ENCODE measurements at regions not wholly inside any gene's neighbourhood (a gene's known extent, or its start where the extent isn't known, plus 50 kb on each side); places are given as distances from the start of the nearest gene placed in this dataset.

GRCh38 chr2:168300460-168300859 lies 53.1 kb upstream of the STK39 start:
- TF ChIP-seq CTCF (IDR thresholded peaks at IDR 0.05; ENCODE audit: low read depth, low read length) = no peak
- H3K27ac ChIP-seq = no peak overlapping the region
- H3K36me3 ChIP-seq = no peaks in the 10 kb centered on the region
- H3K9me3 ChIP-seq (ENCODE audit: severe bottlenecking) = no peaks in the 10 kb centered on the region
- no peak for DNase-seq
- H3K4me3 ChIP-seq (ENCODE audit: low read depth, low read length) = no peak overlapping the region
- H3K27me3 ChIP-seq (ENCODE audit: insufficient read depth, low read depth, severe bottlenecking) = no peaks in the 10 kb centered on the region

- no peak overlapping the region for H3K4me3 ChIP-seq (ENCODE audit: low read depth, low read length)
- H3K36me3 ChIP-seq = no peaks in the 10 kb centered on the region
- H3K9me3 ChIP-seq (ENCODE audit: severe bottlenecking) = no peaks in the 10 kb centered on the region
- no peak for TF ChIP-seq CTCF (IDR thresholded peaks at IDR 0.05; ENCODE audit: low read depth, low read length)
- no peaks in the 10 kb centered on the region for H3K27me3 ChIP-seq (ENCODE audit: insufficient read depth, low read depth, severe bottlenecking)
- no peak for DNase-seq
- no peak overlapping the region for H3K27ac ChIP-seq
These were observed 56.8 kb upstream of the STK39 start for GRCh38 chr2:168304024-168304681.

GRCh38 chr2:168307379-168307778 lies 60.0 kb upstream of the STK39 start:
- TF ChIP-seq CTCF (IDR thresholded peaks at IDR 0.05; ENCODE audit: low read depth, low read length) = no peak
- Histone ChIP-seq H3K27me3 (ENCODE audit: insufficient read depth, low read depth, severe bottlenecking) (no peaks in the 10 kb centered on the region), H3K9me3 (ENCODE audit: severe bottlenecking) (no peaks in the 10 kb centered on the region), H3K27ac (no peak overlapping the region), H3K36me3 (no peaks in the 10 kb centered on the region), H3K4me3 (ENCODE audit: low read depth, low read length) (no peak overlapping the region)
- no peak for DNase-seq

GRCh38 chr2:168310580-168310979 lies 63.2 kb upstream of the STK39 start:
- Histone ChIP-seq H3K9me3 (ENCODE audit: severe bottlenecking) (peaks cover 2% of the 10 kb centered on the region), H3K27ac (no peak overlapping the region), H3K36me3 (no peaks in the 10 kb centered on the region), H3K27me3 (ENCODE audit: insufficient read depth, low read depth, severe bottlenecking) (no peaks in the 10 kb centered on the region), H3K4me3 (ENCODE audit: low read depth, low read length) (no peak overlapping the region)
- no peak for DNase-seq
- TF ChIP-seq CTCF (IDR thresholded peaks at IDR 0.05; ENCODE audit: low read depth, low read length) = no peak

DNA sequence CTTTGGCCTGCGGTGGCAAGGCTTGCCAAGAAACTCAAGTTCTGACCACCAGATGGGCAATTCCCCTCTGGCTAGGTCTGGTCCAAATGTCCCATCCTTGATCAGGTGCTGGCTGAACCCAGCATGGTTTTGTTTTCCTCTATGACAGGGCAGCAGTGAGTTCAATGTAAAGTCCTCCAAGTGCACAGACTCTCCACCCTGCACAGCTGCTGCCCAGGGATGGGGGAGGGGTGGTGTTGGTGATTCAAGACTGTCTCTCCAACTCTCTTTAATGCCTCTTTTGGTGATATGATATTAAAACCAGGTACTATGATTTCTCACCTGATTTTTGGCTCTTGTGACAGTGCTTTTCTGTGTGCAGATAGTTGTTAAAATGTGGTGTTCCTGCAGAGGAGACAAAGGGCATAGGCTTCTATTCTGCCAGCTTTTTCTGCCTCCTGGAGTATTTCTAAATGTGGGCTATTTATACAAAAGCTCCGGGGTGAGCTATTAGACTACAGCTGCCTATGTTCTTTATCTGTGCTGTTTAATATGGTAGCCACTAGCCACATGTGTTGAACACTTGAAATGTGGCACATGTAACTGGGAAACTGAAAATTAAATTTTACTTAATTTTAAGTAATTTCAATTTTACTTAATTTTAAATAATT lies 64.0 kb upstream of the STK39 start:
- TF ChIP-seq CTCF (IDR thresholded peaks at IDR 0.05; ENCODE audit: low read depth, low read length) = no peak
- Histone ChIP-seq H3K36me3 (no peaks in the 10 kb centered on the region), H3K27me3 (ENCODE audit: insufficient read depth, low read depth, severe bottlenecking) (no peaks in the 10 kb centered on the region), H3K27ac (no peak overlapping the region), H3K9me3 (ENCODE audit: severe bottlenecking) (peaks cover 2% of the 10 kb centered on the region), H3K4me3 (ENCODE audit: low read depth, low read length) (no peak overlapping the region)
- DNase-seq = peak; percentile 46

Measured in WERI-Rb-1 (cell line).